Hepatocyte (in vitro differentiated cells): ENCODE measurements at regions not wholly inside any gene's neighbourhood (a gene's known extent, or its start where the extent isn't known, plus 50 kb on each side); places are given as distances from the start of the nearest gene placed in this dataset.

Experiments
- DNase-seq: peaks from one replicate; pipeline ENCODE4 v3.0.0-alpha.2; 2016; ENCODE audit warnings: low spot score
- H2AFZ ChIP-seq: fragments of 200-600 bp; sonication (generic); 2 replicates; pipeline ENCODE4 v1.6.0; 2016; ENCODE audit warnings: antibody characterized with exemption, mild to moderate bottlenecking
- H3K27ac ChIP-seq: fragments of 200-600 bp; sonication (generic); 2 replicates; pipeline ENCODE4 v1.5.1; 2016; ENCODE audit warnings: mild to moderate bottlenecking
- H3K27me3 ChIP-seq: fragments of 200-600 bp; sonication (generic); 2 replicates; pipeline ENCODE4 v1.6.1; 2016
- H3K36me3 ChIP-seq: fragments of 200-600 bp; sonication (generic); replicated peaks from 2 replicates; pipeline ENCODE4 v1.5.1; 2016; ENCODE audit warnings: low read depth; ENCODE audit not compliant: insufficient read depth
- H3K4me1 ChIP-seq: fragments of 200-600 bp; sonication (generic); 2 replicates; pipeline ENCODE4 v1.5.1; 2016; ENCODE audit warnings: mild to moderate bottlenecking, moderate library complexity; ENCODE audit not compliant: insufficient read depth
- H3K4me2 ChIP-seq: fragments of 200-600 bp; sonication (generic); 2 replicates; pipeline ENCODE4 v1.6.0; 2016
- H3K4me3 ChIP-seq: fragments of 200-600 bp; sonication (generic); 2 replicates; pipeline ENCODE4 v1.5.1; 2016; ENCODE audit warnings: mild to moderate bottlenecking
- H3K79me2 ChIP-seq: fragments of 200-600 bp; sonication (generic); 2 replicates; pipeline ENCODE4 v1.6.0; 2017; ENCODE audit warnings: mild to moderate bottlenecking
- H3K9me2 ChIP-seq: fragments of 200-600 bp; sonication (generic); replicated peaks from 2 replicates; pipeline ENCODE4 v1.6.0; 2017; ENCODE audit warnings: mild to moderate bottlenecking; ENCODE audit not compliant: insufficient read depth
- H3K9me3 ChIP-seq: fragments of 200-600 bp; sonication (generic); 2 replicates; pipeline ENCODE4 v1.5.1; 2016; ENCODE audit warnings: low read depth, mild to moderate bottlenecking
- H4K20me1 ChIP-seq: fragments of 200-600 bp; sonication (generic); 2 replicates; pipeline ENCODE4 v1.6.0; 2016; ENCODE audit warnings: mild to moderate bottlenecking; ENCODE audit not compliant: insufficient read depth, poor library complexity, severe bottlenecking
- CTCF ChIP-seq: fragments of 200-600 bp; sonication (generic); IDR thresholded peaks from 2 replicates; pipeline ENCODE4 v1.5.1; 2016; ENCODE audit warnings: antibody characterized with exemption, mild to moderate bottlenecking; ENCODE audit not compliant: poor library complexity
- EZH2 ChIP-seq: fragments of 200-600 bp; sonication (generic); IDR thresholded peaks from 2 replicates; pipeline ENCODE4 v1.6.1; 2016; ENCODE audit warnings: antibody characterized with exemption, mild to moderate bottlenecking, borderline replicate concordance
- EZH2phosphoT487 ChIP-seq: fragments of 200-600 bp; sonication (generic); IDR thresholded peaks from one replicate; pipeline ENCODE4 v1.6.1; 2018; ENCODE audit warnings: antibody characterized with exemption, mild to moderate bottlenecking, low read depth, moderate library complexity; ENCODE audit not compliant: unreplicated experiment, severe bottlenecking
- WGBS: methylation state at CpG from one replicate; pipeline ENCODE4 v1.1.6; 2016; ENCODE audit warnings: low lambda C conversion rate; ENCODE audit errors: missing lambda C conversion rate; 5-methylcytosine and 5-hydroxymethylcytosine counted together

DNA sequence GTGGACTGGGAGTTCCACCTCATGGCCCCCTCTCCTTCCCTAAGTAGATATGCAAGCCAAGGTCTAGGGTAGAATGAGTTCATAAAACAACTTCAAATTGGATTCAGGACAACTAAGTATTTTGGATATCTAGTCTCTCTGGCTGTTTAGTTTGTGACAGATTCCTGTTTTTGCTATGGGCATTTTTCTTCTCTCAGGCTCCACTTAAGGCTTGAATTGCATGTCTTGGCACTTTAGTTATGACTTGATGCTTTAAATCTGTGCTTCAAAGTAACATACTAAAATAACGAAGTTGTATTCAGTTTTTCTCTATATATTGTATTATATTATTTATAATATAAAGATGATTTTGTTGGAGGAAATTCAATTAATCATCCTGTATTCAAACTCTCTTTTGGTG is 873.4 kb upstream of the MBL2 start:
- WGBS: 98% methylated on average over 1 of the region's 1 CpG
- Histone ChIP-seq H3K27me3 (no peaks in the 10 kb centered on the region), H3K36me3 (no peaks in the 10 kb centered on the region), H4K20me1 (no peaks in the 10 kb centered on the region), H3K79me2 (no peaks in the 10 kb centered on the region), H3K9me3 (no peaks in the 10 kb centered on the region), H3K9me2 (no peaks in the 10 kb centered on the region), H2AFZ (no peak overlapping the region), H3K27ac (no peak overlapping the region), H3K4me3 (no peak overlapping the region), H3K4me2 (no peak overlapping the region), H3K4me1 (no peaks in the 10 kb centered on the region)
- TF ChIP-seq EZH2 (no peak), EZH2phosphoT487 (no peak), CTCF (no peak)
- DNase-seq: no peak

DNA sequence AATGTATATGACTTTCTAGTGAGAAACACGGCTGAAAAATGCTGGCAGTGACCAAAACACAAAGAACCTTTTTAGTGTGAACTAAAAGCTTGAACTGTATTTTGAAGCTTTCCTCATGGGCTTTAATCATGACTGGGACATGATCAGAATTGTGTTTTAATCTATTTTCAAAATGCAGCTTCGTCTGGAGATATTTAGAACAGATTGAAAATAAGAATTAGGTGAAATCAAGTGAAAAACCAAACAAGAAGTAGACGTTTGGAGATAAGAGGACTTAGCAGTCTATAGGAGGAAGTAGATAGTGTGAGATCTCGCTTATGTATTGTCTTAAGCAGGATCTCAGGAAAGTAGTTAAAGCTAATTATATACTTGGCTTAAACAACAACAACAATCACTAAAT is 865.4 kb upstream of the MBL2 start:
- 58% methylated on average over 4 of the region's 4 CpGs for WGBS
- Histone ChIP-seq H3K9me3 (no peaks in the 10 kb centered on the region), H4K20me1 (no peaks in the 10 kb centered on the region), H3K27me3 (no peaks in the 10 kb centered on the region), H3K4me1 (no peaks in the 10 kb centered on the region), H2AFZ (peak overlapping the region; percentile 6), H3K27ac (no peak overlapping the region), H3K79me2 (no peaks in the 10 kb centered on the region), H3K9me2 (no peaks in the 10 kb centered on the region), H3K4me2 (no peak overlapping the region), H3K36me3 (no peaks in the 10 kb centered on the region), H3K4me3 (no peak overlapping the region)
- TF ChIP-seq EZH2 (no peak), CTCF (no peak), EZH2phosphoT487 (no peak)
- no peak for DNase-seq

DNA sequence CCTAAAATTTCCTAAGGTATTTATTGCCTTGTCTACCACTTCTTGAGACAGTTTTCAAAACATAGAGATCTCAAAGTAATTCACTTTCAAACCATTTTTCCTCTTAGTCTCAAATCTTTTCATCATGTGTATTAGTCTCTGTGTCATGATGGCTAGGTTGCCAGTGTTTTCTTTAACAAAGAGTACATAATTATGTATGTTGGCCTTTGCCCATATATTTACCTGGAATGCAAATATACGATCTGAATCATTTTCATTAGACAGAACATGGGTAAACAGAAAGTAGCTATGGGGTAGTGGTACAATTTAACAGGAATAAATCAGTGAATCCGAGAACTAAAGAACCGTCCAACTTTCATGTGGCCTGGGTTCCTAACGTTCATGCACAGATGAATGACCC is 852.1 kb upstream of the MBL2 start:
- DNase-seq: no peak
- no peak overlapping the region for H3K27ac ChIP-seq
- H3K36me3 ChIP-seq: no peaks in the 10 kb centered on the region
- H3K79me2 ChIP-seq: no peaks in the 10 kb centered on the region
- H3K4me2 ChIP-seq: no peak overlapping the region
- H3K9me2 ChIP-seq: no peaks in the 10 kb centered on the region
- TF ChIP-seq EZH2 (no peak), CTCF (no peak), EZH2phosphoT487 (no peak)
- no peaks in the 10 kb centered on the region for H4K20me1 ChIP-seq
- no peak overlapping the region for H2AFZ ChIP-seq
- 82% methylated on average over 4 of the region's 4 CpGs for WGBS
- H3K27me3 ChIP-seq: no peaks in the 10 kb centered on the region
- H3K4me3 ChIP-seq: no peak overlapping the region
- H3K4me1 ChIP-seq: no peaks in the 10 kb centered on the region
- H3K9me3 ChIP-seq: no peaks in the 10 kb centered on the region

DNA sequence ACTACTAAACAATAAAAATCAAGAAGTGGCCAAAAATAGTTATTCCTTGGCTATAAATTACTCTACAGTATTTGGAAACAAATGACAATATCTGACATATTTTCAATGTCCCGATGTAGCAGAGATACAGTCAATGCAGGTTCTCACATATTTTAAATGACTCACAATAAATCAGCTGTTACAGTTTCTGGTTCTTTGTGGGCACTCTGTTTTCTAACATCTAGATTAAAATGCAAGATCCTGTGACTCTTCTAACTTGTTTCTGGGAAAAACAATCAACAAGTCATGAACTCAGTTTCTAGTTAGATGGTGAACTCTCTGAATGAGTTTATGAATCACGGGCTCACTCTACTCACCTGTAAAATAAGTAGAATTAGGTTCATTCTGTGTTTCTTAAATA is 849.6 kb upstream of the MBL2 start:
- Histone ChIP-seq H3K4me1 (no peaks in the 10 kb centered on the region), H2AFZ (no peak overlapping the region), H3K9me3 (no peaks in the 10 kb centered on the region), H3K27me3 (no peaks in the 10 kb centered on the region), H3K9me2 (no peaks in the 10 kb centered on the region), H4K20me1 (no peaks in the 10 kb centered on the region), H3K79me2 (no peaks in the 10 kb centered on the region), H3K27ac (no peak overlapping the region), H3K4me2 (no peak overlapping the region), H3K4me3 (no peak overlapping the region), H3K36me3 (no peaks in the 10 kb centered on the region)
- TF ChIP-seq EZH2: no peak
- TF ChIP-seq CTCF: no peak
- no peak for TF ChIP-seq EZH2phosphoT487
- DNase-seq: no peak
- 97% methylated on average over 2 of the region's 2 CpGs for WGBS
